SIG-M5 treated with dmso at 0.1 percent for 504 hours (cell line): ENCODE measurements at regions not wholly inside any gene's neighbourhood (a gene's known extent, or its start where the extent isn't known, plus 50 kb on each side); places are given as distances from the start of the nearest gene placed in this dataset.

Source experiments
- DNase-seq: peaks from one replicate; lab custom pipeline; 2025; ENCODE audit not compliant: unreplicated experiment; lab: John Stamatoyannopoulos, UW

- DNase-seq = no peak
These were observed 382.6 kb upstream of the THBS1 start for GRCh38 chr15:39198044-39199000.

DNA sequence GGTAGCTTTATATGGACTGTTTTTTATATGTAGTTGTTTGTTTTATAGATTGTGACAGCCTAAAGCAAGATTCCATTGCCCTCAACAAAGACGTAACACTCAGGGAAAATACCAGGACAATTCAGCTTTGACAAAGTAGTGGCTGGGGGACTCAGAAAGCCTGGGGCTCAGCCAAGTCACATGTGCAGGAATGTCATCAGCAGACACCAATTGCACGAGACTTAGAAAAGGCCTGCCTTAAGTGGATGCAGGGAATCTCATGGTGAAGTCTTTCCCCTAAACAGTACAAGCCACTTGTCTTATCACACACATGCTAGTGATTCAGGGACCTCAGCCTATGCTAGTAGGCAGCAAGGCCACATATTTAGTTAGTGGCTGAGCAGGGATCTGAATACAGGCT is 381.8 kb upstream of the THBS1 start:
- DNase-seq = no peak

GRCh38 chr15:39200586-39200985 is 380.3 kb upstream of the THBS1 start:
- DNase-seq = no peak

GRCh38 chr15:39202641-39203040 is 378.2 kb upstream of the THBS1 start:
- no peak for DNase-seq

DNA sequence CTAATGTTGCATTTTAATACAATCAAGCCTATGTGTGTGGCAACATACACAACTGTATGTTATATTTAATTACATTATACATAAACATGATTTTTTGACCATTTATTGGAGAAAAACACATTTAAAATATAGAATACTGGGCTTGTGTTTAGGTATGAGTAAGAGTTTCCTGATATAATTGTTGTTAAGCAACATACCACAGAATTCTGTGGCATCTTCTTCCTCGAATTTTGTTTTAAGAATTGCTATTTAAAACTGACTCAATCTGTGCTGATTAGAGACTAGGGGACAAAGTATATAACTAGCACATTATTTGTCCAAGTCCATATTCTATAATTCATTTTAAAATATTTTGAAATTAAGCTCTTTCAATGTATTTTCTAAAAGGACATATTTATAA is 376.8 kb upstream of the THBS1 start:
- DNase-seq = no peak

DNA sequence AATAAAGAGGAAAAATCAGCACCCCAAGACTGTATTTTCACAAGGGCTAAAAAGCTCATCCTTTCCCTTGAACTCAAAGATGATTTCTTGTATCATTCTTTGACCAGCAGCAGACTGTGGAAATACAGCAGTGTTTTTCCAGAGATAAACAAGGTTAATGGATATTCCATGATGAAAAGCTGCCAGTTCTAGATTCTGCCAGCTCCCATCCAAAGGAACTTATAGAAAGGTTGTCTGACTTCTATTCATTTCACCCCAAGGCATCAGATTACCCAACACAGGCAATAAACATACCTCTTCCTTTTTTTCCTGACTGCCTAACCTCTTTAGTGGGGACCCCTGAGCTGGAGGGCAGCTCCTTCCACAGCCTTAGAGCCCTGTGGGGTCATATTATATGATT is 375.8 kb upstream of the THBS1 start:
- no peak for DNase-seq

- DNase-seq = no peak
These were observed 375.1 kb upstream of the THBS1 start for GRCh38 chr15:39205506-39206371.

DNA sequence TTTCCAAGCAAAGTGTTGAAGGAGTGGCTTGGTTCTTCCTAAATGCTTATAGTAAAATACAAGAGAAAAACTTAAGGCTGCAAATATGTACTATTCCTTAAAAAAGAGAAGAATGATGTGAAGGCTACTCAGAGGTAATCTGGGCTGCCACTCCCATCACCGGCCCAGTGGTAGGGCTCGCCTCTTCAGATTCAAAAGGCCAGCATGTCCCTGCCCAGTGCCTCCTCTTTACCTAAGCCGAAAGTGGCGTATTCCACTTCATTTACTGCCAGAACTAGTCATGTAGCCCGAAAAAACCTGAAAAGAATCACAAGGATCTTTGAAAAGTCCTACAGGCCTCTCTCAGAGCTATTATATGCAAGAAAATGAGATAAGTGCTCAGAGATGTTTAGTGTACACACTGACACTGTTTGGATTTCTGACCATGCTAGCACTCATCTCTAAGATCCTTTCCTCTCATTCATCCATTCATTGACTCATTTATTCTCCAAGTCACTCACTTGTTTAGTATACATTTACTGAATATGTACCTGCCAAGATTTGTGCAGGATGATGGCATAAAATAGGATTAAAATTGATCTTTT is 373.3 kb upstream of the THBS1 start:
- no peak for DNase-seq

DNA sequence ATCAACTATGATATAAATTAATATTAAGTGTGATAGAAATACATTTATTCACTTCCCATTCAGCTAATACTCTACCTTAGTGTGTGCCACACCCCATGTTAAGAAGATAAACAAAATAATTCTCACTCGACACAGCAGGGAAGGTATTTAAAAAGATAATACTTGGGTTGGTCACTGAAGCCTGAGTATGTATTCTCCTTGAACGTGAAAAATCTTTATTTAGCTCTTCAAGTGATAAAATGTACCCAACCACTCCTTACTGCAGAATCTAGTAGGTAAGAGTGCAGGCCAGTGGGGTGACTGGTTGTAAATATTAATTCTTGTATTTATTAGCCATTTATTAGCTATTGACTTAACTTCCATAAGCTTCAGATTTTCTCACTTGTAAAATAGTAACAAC is 372.7 kb upstream of the THBS1 start:
- no peak for DNase-seq

- DNase-seq = no peak
These were observed 371.2 kb upstream of the THBS1 start for GRCh38 chr15:39209548-39210211.

GRCh38 chr15:39211108-39211979 is 369.5 kb upstream of the THBS1 start:
- DNase-seq = no peak

DNA sequence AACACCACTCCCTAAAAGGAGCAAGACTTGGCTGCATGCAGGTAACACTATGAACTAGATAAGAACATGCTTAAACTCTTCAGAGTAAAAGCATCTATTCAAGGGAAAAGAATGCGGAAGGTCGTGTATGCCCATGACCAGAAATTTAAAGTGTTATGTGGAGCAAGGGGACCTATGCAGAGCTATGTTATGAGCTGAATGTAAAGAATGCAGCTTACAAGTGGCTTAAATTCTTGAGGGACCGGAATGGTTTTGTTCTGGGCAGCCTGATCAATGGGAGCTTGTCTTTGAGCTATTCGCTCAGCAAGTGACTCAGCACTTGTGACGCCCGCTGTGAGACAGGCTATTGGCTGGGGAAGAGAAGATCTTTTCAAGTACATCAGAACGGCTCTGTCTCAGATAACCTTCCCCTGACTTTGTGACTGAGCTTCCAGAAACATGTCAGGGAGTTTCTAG is 367.5 kb upstream of the THBS1 start:
- DNase-seq = no peak

DNA sequence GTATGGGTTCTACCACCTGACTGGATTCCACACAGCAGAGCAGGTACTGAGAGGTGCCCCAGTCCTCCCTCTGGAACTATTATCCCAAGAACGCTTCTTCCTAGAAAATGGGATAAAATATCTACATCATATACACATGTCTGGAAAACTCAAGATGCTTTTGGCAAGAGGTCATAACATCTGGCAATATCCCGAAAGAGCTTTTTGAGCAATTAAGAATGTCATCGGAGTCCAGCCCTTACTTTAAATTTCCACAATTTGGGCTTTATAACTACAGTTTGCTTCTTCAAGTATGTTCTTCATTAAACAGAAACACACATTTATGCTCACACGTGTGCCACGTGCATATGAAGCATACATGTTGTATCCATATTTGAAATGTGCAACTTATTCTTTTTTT is 365.9 kb upstream of the THBS1 start:
- DNase-seq = no peak

GRCh38 chr15:39216816-39217215 is 364.1 kb upstream of the THBS1 start:
- no peak for DNase-seq

DNA sequence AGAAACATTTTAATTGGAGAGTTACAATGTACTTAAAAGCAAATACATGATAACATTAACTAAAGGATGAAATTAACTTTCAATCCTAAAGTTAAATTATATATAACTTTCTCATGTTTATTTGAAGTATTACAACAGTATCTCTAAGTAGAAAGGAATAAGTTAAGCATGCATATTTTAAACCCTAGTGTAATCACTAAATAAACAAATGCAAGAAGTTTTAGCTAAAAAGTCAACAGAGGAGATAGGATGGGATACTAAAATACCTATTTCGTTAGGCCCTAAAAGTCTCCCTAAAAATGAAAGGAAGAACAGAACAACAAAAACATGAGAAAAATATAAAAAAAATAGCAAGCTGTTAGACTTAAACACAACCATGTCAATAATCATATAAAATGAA is 361.3 kb upstream of the THBS1 start:
- no peak for DNase-seq

DNA sequence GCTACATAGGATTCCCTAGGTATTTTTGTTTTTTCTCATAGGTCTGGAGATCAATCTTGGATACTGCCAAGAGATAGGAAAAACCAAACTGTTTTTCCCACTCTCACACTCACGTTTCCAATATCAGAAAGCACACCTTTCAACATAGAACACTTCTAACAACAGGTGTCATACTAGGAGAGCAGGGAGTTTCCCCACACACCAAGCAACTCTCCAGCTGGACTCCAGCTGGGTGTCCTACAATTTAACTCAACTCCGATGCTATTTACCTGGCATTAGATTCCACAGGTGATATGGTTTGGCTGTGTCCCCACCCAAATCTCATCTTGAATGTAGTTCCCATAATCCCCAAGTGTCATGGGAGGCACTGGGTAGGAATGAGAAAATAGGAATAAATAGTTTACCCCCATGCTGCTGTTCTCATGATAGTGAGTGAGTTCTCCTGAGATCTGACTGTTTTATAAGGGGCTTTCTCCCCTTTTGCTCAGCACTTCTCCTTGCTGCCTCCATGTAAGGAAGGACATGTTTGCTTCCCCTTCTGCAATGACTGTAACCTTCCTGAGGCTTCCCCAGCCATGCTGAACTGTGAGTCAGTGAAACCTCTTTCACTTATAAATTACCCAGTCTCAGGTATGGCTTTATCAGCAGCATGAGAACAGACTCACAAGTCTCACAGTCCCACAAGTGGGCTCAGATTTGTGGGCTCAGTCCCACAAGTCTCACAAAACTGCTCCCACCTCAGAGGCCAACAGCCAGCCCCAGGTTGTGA is 354.5 kb upstream of the THBS1 start:
- no peak for DNase-seq

DNA sequence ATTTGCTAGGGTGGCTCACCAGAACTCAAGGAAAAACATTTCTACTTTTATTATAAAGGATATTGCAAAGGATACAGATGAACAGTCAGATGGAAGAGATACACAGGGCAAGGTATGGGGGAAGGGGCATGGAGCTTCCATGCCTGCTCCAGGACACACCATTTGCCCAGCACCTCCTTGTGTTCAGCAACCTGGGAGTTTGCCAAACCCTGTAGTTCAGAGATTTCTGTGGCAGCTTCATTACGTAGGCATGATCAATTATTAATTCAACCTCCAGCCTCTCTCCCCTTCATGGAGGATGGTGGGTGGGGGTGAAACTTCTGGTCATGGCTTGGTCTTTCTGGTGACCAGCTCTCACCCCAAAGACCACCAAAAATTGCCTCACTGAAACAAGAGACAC is 353.9 kb upstream of the THBS1 start:
- no peak for DNase-seq

DNA sequence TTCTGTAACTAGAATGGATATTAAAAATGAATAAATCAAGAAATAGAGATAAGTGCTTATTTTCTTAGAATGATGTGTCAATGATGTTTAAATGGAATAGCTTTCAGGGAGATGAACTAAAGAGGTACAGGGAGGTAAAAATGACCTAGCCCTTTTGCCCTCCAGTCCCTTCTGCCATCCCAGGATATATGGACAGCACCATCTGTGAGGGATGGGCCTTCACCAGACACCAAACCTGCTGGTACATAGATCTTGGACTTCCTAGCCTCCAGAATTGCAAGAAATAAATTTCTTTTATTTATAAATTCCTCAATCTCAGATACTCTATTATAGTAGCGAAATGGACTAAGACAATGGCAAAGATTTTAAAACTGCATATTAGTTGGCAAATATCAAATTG is 352.0 kb upstream of the THBS1 start:
- DNase-seq = no peak

DNA sequence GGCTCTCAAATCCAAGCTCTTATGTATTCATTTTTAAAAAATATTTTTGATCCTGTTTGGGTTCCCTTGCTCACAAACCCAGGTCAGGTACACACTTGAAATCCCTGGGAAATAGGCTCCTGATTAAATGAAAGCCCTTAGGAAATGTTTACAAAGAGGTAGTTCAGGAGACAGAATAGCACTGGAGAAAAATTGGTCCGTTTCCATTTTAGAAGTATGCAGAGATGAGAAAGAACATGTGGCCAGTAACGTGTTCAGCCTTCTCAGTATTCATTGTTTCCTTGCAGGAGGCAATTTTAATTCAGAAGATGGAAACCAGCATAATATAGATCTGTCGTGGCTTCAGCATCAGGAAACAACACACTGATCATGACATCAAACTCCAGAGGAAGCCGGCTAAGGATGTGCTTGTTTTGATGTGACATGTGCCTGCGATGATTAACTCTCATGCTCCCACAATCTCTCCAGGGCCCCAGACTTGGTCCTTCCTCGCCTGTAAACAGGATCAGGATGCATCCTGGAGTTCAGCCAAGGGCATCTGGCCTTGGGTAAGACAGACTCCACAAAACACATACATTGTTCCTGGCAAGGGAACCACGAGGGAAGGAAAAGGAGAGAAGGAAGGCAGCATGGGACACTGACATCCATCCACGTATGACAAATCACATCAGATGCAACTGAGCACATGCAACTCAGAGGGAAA is 350.5 kb upstream of the THBS1 start:
- DNase-seq = no peak
